Body of pancreas (tissue), 4 donors: ENCODE measurements at regions not wholly inside any gene's neighbourhood (a gene's known extent, or its start where the extent isn't known, plus 50 kb on each side); places are given as distances from the start of the nearest gene placed in this dataset.

Source experiments
- CTCF ChIP-seq, 7 experiments: fragments of 450-650 bp in 4 of 7; fragments of 200-600 bp in 3 of 7; sonication (generic) in 3 of 7; IDR thresholded peaks; one replicate each; pipeline ENCODE4 v1.5.1; 2016 to 2019; ENCODE audit warnings: antibody characterized with exemption in 7 of 7
- POLR2A ChIP-seq, 3 donors: fragments of 450-650 bp; IDR thresholded peaks; one replicate each; pipeline ENCODE4 v1.6.1; 2016; ENCODE audit warnings: antibody characterized with exemption in 3 of 3, mild to moderate bottlenecking in 2 of 3

GRCh38 chr1:101314244-101314643, 77.4 kb downstream of the S1PR1 start:
- TF ChIP-seq CTCF (IDR thresholded peaks at IDR 0.05) (no peak), POLR2A (IDR thresholded peaks at IDR 0.05) (no peak)
